GM18508 (cell line): ENCODE measurements at regions not wholly inside any gene's neighbourhood (a gene's known extent, or its start where the extent isn't known, plus 50 kb on each side); places are given as distances from the start of the nearest gene placed in this dataset.
"Not testable (repeated sequence)": the region's sequence is repeated elsewhere in the genome, so short reads cannot be mapped to it uniquely, and the experiment has no call there.

Source experiments
- ATAC-seq: cut with Tn5 transposase; IDR thresholded peaks from one replicate; pipeline ENCODE4 v1.9.1; 2021; ENCODE audit warnings: moderate number of reproducible peaks; ENCODE audit not compliant: insufficient read depth, unreplicated experiment

DNA sequence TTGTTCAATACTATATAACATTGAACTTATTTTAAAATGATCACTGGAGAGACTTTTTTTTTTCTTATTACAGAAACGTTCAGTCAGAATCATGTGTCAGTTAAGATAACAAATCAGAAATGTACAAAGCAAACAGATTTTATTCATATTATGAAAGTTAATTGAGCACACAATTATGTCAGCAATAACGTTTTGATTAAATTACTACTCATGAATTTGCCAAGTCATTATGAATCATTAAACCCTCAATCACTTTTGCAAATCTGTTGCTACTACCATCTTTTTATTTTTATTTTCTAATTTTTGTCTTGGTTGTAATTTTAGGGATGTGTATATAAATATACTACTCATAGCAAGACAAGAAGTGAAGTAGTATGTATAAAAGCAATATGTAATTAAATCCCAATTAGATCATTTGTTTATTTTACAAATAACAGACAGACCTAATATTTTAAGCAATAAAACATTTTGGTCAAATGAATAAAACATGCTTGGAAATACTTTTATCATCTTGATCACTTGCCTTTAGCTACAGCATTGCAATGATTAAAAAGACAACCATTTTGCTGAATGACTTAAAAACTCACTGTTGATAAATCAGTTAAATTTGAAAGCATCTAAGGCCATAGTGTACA, 893.4 kb upstream of the MIR17HG start:
- ATAC-seq = no peak

DNA sequence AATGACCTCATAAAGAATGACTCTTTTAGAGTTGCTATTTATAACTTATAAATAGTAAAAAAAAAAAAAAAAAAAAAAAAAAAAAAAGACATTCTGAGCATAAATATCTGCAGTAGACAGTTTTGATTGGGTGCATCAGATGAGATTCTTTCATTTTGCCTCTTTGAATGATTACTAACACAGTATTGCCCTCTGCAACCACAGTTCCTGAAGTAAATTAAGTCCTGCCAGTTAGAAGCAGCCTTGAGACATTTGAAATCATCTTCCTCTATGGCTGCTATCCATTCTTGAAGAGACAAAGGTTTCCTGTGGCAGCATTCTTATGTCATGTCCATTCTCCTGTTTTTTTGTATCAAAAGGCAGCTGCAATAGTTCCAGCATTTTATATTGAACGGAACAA, 892.4 kb upstream of the MIR17HG start:
- no peak for ATAC-seq

DNA sequence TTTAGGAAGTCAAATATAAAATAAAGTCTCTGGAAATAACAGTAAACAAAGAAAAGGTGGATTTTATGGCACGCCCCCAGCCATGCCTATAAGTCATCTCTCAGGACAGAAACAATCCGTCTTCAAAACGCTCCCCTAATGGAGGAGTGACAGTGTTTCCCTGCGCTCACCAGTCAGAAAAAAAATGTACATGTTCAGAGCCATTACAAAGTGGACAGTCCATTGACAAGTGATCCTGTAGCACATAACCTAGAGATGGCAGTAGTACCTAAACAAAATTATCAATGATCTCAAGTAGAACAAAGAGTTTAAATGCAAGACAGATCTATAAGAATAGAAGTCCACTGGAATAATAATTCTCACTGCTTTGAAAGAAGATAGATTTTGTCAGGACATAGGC, 891.7 kb upstream of the MIR17HG start:
- no peak for ATAC-seq

DNA sequence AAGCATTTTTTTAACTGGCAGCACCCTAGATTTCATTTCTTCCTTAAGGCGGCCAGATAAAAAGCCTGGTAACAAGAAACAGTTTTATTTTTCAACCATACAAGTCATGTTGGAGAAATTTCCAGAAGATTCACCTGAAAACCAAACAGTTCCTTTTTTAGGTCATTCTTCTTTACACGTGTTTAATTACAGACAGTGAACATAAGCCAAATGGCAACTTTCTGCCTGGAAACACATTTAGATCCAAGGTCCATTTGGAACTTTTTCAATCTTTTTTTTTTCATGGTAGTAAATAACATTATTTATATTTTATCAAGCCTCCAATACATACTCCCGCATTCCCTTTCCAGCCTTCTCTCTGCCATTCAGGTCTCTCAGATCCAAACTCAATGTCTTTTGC, 886.1 kb upstream of the MIR17HG start:
- ATAC-seq = no peak

GRCh38 chr13:90477216-90477615, 870.3 kb upstream of the MIR17HG start:
- ATAC-seq = no peak

DNA sequence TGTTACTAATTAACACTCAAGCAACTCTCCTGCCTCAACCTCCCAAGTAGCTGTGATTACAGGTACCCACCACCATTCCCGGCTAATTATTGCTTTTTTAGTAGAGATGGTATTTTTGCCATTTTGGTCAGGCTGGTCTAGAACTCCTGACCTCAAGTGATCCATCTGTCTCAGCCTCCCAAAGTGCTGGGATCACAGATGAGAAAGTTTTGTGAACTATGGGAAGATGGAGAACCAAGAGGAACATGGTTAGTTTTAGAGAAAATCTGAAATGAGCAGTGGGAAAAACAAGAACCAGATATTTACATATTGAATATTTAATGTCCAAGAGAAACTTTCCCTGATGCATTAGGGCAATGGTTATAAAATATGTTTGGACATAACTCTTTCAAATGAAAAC, 863.6 kb upstream of the MIR17HG start:
- no peak for ATAC-seq

DNA sequence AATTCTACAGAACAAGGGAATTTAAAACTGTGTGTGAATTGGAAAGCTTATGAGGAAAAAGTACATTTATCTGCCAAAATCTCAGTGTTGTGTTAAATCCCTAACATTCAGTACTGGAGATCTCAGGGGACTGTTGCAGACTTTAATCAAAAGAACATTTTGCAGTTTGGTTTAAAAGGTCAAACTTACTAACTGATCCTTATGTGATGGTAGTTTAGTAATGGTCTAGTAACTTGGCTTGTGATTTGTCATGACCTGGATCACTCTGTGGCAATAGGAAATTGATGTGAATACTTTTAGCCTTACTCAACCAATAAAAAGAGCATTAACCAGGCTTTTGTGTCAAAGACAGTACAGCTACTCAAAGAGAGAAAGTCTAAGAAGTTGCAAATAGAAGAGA, 862.1 kb upstream of the MIR17HG start:
- ATAC-seq = no peak

GRCh38 chr13:90492872-90493271, 854.6 kb upstream of the MIR17HG start:
- no peak for ATAC-seq

DNA sequence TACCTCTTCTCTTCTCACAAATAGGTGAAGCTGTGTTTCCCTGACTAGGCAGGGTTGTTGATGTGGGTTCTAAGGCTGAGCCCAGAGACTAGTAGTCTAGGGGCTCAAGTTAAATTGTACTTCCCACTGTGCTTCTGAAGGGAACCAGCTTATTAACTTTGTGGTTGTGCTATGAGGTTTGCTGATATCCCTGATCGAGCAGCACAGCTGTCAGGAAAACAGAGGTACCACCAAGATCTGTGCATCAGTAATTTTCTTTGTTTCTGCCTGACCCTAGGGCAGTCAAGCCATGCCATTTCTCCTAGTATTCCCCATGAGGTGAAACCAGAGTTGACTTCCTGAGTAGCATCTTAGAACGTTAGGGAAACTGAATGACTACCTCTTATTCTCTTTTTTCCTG, 853.8 kb upstream of the MIR17HG start:
- ATAC-seq = no peak

DNA sequence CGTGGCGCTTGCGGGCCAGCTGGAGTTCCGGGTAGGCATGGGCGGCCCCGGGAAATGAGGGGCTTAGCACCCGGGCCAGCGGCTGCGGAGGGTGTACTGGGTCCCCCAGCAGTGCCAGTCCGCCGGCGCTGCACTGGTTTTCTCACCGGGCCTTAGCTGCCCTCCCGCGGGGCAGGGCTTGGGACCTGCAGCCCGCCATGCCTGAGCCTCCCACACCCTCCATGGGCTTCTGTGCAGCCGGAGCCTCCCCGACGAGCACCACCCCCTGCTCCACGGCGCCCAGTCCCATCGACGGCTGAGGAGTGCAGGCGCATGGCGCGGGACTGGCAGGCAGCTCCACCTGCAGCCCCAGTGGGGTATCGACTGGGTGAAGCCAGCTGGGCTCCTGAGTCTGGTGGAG, 852.6 kb upstream of the MIR17HG start:
- not testable (repeated sequence) for ATAC-seq

DNA sequence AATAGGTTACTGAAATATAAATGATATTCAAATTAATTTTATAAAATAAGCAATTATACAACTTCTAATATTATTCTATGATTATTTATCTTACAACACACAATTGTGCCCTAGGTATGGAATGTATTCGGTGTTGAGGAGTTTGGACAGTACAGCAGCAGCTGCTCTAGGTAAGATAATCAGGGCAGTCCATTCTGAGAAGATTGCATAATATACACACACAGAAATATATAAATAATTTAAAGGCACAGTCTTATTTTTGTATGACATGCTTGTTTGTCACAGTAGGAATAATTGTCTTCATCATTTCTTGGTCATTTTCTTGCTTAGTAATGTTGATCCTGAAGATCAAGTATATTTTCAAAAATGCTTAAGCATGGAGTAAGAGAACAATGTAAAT, 849.4 kb upstream of the MIR17HG start:
- no peak for ATAC-seq

- ATAC-seq = no peak
Observed at GRCh38 chr13:90498816-90499215, 848.7 kb upstream of the MIR17HG start.

- ATAC-seq = no peak
Observed at GRCh38 chr13:90500569-90500968, 846.9 kb upstream of the MIR17HG start.

- no peak for ATAC-seq
Observed at GRCh38 chr13:90502153-90502552, 845.3 kb upstream of the MIR17HG start.

- ATAC-seq = no peak
Observed at GRCh38 chr13:90502762-90503161, 844.7 kb upstream of the MIR17HG start.

DNA sequence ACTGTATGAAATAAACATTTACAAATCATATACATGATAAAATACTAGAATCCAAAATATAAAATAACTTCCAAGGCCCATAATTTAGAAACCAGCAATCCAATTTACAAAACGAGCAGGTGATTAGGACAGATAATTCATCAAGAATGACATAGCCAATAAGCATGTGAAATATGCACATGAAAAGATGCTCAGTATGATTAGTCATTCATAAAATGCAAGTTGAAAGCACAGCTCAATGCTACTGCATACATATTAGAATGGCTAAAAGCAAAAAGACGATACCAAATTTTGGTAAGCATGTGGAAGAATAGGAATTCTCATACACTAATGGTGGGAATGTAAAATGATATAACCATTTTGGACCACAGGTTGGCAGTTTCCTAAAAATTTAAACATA, 837.2 kb upstream of the MIR17HG start:
- ATAC-seq = no peak

GRCh38 chr13:90511903-90512302, 835.6 kb upstream of the MIR17HG start:
- no peak for ATAC-seq

DNA sequence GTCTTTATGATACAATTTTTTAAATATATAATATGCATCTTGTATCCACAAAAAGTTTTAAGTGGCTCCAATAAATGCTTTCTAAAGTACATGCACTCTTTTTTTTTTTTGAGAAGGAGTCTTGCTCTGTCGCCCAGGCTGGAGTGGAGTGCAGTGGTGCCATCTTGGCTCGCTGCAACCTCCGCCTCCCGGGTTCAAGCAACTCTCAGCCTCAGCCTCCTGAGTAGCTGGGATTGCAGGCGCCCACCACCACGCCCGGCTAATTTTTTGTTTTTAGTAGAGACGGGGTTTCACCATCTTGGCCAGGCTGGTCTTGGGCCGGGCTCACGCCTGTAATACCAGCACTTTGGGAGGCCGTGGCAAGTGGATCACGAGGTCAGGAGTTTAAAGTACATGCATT, 832.8 kb upstream of the MIR17HG start:
- ATAC-seq = not testable (repeated sequence)

GRCh38 chr13:90518417-90518816, 829.1 kb upstream of the MIR17HG start:
- no peak for ATAC-seq

DNA sequence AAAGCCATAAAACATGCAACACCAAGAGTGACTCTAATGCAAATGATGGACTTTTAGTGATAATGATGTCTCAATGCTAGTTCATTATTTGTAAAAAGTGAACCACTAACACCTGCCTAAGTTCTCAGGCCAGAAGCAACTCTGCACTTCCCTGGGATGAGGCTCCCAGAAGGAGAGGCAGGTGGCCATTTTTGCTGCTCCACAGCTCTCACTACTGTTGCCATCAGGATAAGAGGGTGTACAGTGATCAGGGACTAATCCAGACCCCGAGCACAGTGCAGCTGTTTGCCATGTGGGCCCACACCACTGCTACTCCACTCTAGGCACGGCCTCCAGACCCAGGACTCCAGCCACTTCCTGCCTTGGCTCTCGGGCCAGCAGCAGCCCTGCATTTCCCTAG, 828.3 kb upstream of the MIR17HG start:
- ATAC-seq = no peak

DNA sequence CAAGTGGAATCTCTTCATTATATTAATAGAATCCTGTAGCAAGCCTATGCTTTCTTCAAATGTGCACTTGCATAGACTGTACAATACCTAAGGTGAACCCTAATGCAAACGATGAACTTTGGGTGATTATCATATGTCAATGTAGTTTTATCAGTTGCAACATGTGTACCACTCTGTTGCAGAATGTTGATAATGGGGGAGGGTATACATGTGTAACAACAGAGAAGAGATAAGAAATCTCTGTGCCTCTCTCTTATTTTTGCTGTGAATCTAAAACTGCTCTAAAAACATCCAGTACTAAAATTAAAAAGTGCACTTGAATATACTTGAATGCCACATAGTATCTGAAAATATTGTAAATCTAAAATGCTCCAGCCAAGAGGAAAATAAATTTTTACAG, 820.8 kb upstream of the MIR17HG start:
- no peak for ATAC-seq

DNA sequence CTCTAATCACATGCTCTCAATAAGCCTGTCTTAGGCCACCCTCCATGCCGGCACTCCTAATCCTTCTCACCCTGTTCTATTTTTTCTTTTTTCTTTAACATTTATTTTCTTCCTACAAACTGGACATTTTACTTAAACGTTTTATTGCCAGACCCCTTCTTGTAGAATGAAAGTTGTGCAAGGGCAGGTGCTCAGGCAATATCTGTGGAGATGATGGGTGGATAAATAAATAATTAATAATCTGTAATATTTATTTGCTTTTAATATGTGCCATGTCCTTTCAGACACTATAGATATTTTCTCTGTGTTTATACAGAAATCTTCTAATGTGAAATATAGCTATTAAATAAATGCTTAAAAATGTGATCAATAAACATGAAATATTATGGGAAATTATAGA, 815.7 kb upstream of the MIR17HG start:
- no peak for ATAC-seq
